ENCODE measurements at regions not wholly inside any gene's neighbourhood (a gene's known extent, or its start where the extent isn't known, plus 50 kb on each side); places are given as distances from the start of the nearest gene placed in this dataset.
"Not testable (repeated sequence)": the region's sequence is repeated elsewhere in the genome, so short reads cannot be mapped to it uniquely, and the experiment has no call there.

DNA sequence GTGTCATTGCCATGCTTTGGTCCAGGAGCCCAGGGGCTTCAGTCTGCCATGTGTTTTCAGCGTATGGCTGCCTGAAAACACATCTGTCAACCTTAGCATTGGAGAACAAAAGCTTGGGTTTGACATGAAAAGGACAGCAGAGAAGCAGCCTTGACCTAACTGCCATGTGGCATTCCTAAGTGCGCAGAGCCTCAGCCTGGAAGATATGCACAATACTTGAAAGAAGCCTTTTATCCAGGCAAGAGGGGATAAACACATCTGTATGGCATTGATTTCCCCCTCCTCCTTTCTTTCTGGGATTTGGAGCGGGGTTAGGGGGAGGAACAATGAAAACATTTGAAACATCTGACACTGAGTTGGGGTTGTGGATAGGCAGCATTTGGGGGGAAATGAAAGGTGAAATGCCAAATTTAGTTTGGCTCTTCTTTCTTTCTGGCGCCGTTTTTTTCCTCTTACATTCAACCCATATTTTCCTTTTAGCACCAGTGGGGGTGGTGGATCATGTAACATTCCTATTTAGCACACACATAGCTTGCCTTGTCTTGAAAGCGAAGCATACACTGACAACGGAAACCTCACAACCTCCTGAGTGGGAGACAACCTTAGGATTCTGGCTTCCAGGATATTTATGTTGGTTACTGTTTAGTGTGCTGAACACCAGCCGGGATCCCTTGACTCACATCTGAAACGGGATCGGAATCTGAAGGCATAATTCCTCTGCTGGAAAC is 177.0 kb downstream of the C12orf75 start:
- no peak overlapping the region for H3K27ac ChIP-seq (ENCODE audit: low read depth, low read length)
- TF ChIP-seq, protein P1, sequence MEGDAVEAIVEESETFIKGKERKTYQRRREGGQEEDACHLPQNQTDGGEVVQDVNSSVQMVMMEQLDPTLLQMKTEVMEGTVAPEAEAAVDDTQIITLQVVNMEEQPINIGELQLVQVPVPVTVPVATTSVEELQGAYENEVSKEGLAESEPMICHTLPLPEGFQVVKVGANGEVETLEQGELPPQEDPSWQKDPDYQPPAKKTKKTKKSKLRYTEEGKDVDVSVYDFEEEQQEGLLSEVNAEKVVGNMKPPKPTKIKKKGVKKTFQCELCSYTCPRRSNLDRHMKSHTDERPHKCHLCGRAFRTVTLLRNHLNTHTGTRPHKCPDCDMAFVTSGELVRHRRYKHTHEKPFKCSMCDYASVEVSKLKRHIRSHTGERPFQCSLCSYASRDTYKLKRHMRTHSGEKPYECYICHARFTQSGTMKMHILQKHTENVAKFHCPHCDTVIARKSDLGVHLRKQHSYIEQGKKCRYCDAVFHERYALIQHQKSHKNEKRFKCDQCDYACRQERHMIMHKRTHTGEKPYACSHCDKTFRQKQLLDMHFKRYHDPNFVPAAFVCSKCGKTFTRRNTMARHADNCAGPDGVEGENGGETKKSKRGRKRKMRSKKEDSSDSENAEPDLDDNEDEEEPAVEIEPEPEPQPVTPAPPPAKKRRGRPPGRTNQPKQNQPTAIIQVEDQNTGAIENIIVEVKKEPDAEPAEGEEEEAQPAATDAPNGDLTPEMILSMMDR (IDR thresholded peaks at IDR 0.05; ENCODE audit: insufficient read depth, low read length, poor library complexity, severe bottlenecking), result no peak
- TF ChIP-seq EZH2phosphoT487 (conservative IDR thresholded peaks at IDR 0.05; ENCODE audit: low read length), result no peak
- no peak overlapping the region for H2AFZ ChIP-seq (ENCODE audit: low read depth, low read length, severe bottlenecking)
- no peak overlapping the region for H3K9ac ChIP-seq (ENCODE audit: low read length)
- H3F3A ChIP-seq (ENCODE audit: insufficient read depth), result no peaks in the 10 kb centered on the region
- no peaks in the 10 kb centered on the region for H3K36me3 ChIP-seq (ENCODE audit: low read length)
- H3K4me3 ChIP-seq (ENCODE audit: insufficient read depth, low read length, poor library complexity, severe bottlenecking), result no peak overlapping the region
- H4K20me1 ChIP-seq (ENCODE audit: low read depth, low read length), result no peaks in the 10 kb centered on the region
- H3K79me2 ChIP-seq (ENCODE audit: insufficient read depth, low read length), result no peaks in the 10 kb centered on the region
- no peak overlapping the region for H3K4me2 ChIP-seq (ENCODE audit: low read depth, low read length, poor library complexity, severe bottlenecking)
- no peaks in the 10 kb centered on the region for H3K9me2 ChIP-seq (replicated peaks; ENCODE audit: insufficient read depth, low read length)
- H3K9me3 ChIP-seq (ENCODE audit: insufficient read depth, low read length), result no peaks in the 10 kb centered on the region
- H3K27me3 ChIP-seq (ENCODE audit: low read length), result no peaks in the 10 kb centered on the region

DNA sequence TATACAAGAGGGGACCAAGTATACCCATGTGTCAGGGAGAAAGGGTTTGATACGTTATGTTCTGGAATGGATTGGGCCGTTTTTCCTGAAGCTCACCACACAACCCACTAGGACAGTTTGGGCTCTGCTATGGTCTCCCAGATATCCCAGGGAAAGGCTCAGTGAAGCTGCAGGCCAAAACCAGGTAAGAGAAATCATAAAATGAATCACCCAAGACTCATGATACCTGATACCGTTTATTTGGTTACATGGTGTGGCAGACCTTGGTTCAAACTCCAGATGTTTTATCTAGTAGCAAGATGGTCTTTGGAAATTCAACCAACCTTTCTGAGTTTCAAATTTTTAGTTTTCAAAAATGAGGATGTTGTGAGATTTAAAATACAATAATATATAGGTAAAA is 177.6 kb downstream of the C12orf75 start:
- H3K27me3 ChIP-seq (ENCODE audit: low read length), result no peaks in the 10 kb centered on the region
- no peaks in the 10 kb centered on the region for H3K9me2 ChIP-seq (replicated peaks; ENCODE audit: insufficient read depth, low read length)
- H3F3A ChIP-seq (ENCODE audit: insufficient read depth), result no peaks in the 10 kb centered on the region
- no peak for TF ChIP-seq EZH2phosphoT487 (conservative IDR thresholded peaks at IDR 0.05; ENCODE audit: low read length)
- TF ChIP-seq, protein P1 (IDR thresholded peaks at IDR 0.05; ENCODE audit: insufficient read depth, low read length, poor library complexity, severe bottlenecking), result no peak
- no peaks in the 10 kb centered on the region for H3K9me3 ChIP-seq (ENCODE audit: insufficient read depth, low read length)
- no peak overlapping the region for H3K4me2 ChIP-seq (ENCODE audit: low read depth, low read length, poor library complexity, severe bottlenecking)
- H3K27ac ChIP-seq (ENCODE audit: low read depth, low read length), result no peak overlapping the region
- H3K36me3 ChIP-seq (ENCODE audit: low read length), result no peaks in the 10 kb centered on the region
- no peaks in the 10 kb centered on the region for H4K20me1 ChIP-seq (ENCODE audit: low read depth, low read length)
- no peak overlapping the region for H2AFZ ChIP-seq (ENCODE audit: low read depth, low read length, severe bottlenecking)
- H3K4me3 ChIP-seq (ENCODE audit: insufficient read depth, low read length, poor library complexity, severe bottlenecking), result no peak overlapping the region
- H3K9ac ChIP-seq (ENCODE audit: low read length), result no peak overlapping the region
- no peaks in the 10 kb centered on the region for H3K79me2 ChIP-seq (ENCODE audit: insufficient read depth, low read length)

DNA sequence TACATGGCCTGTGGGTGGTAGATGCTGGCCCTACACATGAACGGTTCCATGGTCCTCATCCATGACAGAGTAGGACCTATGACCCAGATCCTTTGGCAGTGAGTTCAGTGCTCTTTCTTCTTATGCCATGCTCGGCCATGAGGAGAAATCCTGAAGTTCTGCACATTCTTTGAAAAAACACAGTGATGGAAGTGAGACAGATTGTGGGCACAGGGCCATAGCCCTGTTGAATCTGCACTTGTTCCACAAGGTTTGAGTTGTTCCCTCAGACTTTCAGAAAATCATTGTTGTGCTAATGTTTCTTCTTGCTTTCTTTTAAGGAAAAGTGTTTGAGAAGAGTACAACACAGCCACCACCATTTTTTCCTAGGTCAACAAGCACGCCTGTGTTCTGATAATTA is 180.0 kb downstream of the C12orf75 start:
- no peaks in the 10 kb centered on the region for H3K9me2 ChIP-seq (replicated peaks; ENCODE audit: insufficient read depth, low read length)
- H3K4me3 ChIP-seq (ENCODE audit: insufficient read depth, low read length, poor library complexity, severe bottlenecking), result no peak overlapping the region
- H4K20me1 ChIP-seq (ENCODE audit: low read depth, low read length), result no peaks in the 10 kb centered on the region
- no peaks in the 10 kb centered on the region for H3K79me2 ChIP-seq (ENCODE audit: insufficient read depth, low read length)
- H2AFZ ChIP-seq (ENCODE audit: low read depth, low read length, severe bottlenecking), result no peak overlapping the region
- no peaks in the 10 kb centered on the region for H3K9me3 ChIP-seq (ENCODE audit: insufficient read depth, low read length)
- H3K27me3 ChIP-seq (ENCODE audit: low read length), result no peaks in the 10 kb centered on the region
- no peak overlapping the region for H3K9ac ChIP-seq (ENCODE audit: low read length)
- no peaks in the 10 kb centered on the region for H3F3A ChIP-seq (ENCODE audit: insufficient read depth)
- H3K27ac ChIP-seq (ENCODE audit: low read depth, low read length), result no peak overlapping the region
- H3K36me3 ChIP-seq (ENCODE audit: low read length), result no peaks in the 10 kb centered on the region
- TF ChIP-seq, protein P1 (IDR thresholded peaks at IDR 0.05; ENCODE audit: insufficient read depth, low read length, poor library complexity, severe bottlenecking), result no peak
- no peak for TF ChIP-seq EZH2phosphoT487 (conservative IDR thresholded peaks at IDR 0.05; ENCODE audit: low read length)
- no peak overlapping the region for H3K4me2 ChIP-seq (ENCODE audit: low read depth, low read length, poor library complexity, severe bottlenecking)

DNA sequence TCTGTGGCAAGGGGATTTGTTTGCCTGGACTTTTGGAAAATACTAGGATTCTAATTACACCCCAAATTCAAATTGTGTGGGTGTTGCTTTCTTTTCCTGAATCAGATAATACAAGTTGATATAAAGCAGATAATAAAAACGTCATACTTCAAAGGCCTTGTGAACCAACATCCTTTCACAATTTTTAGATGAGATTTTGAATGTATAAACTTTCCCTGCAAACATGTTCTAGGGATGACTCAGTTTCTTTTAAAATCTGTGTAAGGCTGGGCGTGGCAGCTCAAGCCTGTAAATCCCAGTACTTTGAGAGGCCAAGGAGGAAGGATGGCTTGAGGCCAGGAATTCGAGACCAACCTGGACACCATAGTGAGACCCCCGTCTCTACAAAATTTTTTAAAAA is 182.4 kb downstream of the C12orf75 start:
- not testable (repeated sequence) for H3K9ac ChIP-seq (ENCODE audit: low read length); H2AFZ ChIP-seq (ENCODE audit: low read depth, low read length, severe bottlenecking); H3K9me2 ChIP-seq (replicated peaks; ENCODE audit: insufficient read depth, low read length); H3K79me2 ChIP-seq (ENCODE audit: insufficient read depth, low read length); H3F3A ChIP-seq (ENCODE audit: insufficient read depth); H3K36me3 ChIP-seq (ENCODE audit: low read length); H3K27ac ChIP-seq (ENCODE audit: low read depth, low read length); H3K9me3 ChIP-seq (ENCODE audit: insufficient read depth, low read length); H3K4me2 ChIP-seq (ENCODE audit: low read depth, low read length, poor library complexity, severe bottlenecking); H4K20me1 ChIP-seq (ENCODE audit: low read depth, low read length); H3K27me3 ChIP-seq (ENCODE audit: low read length); H3K4me3 ChIP-seq (ENCODE audit: insufficient read depth, low read length, poor library complexity, severe bottlenecking)
